DMS 273 (cell line): ENCODE measurements at regions not wholly inside any gene's neighbourhood (a gene's known extent, or its start where the extent isn't known, plus 50 kb on each side); places are given as distances from the start of the nearest gene placed in this dataset.
"Not testable (repeated sequence)": the region's sequence is repeated elsewhere in the genome, so short reads cannot be mapped to it uniquely, and the experiment has no call there.

ENCODE experiments used
- DNase-seq: peaks from one replicate; lab custom pipeline; 2025; ENCODE audit not compliant: unreplicated experiment; lab: John Stamatoyannopoulos, UW

- DNase-seq: peak; percentile 54
Observed at GRCh38 chr6:85772641-85773040, 130.0 kb upstream of the SYNCRIP start.

GRCh38 chr6:85771925-85772430, 129.3 kb upstream of the SYNCRIP start:
- no peak for DNase-seq

- no peak for DNase-seq
Observed at GRCh38 chr6:85771455-85771854, 128.8 kb upstream of the SYNCRIP start.

DNA sequence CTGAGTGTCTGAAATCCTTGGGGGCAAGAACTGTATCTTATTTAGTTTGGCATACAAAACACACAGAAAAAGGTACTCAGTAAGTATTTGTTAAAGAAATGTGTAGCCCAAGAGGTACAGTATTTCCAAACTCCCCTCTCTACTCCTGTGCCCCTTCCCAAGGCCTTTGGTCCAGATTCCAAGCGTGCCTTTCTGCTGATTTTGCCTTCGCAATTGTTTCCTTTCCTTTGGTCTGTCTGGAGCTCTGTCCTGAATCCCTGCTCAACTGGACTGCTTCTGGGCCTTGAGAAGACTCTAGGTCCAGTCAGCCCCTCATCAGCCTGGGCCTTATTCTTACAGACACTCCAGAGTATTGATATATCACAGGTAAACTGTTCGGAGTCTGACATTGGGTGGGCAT, 122.2 kb upstream of the SYNCRIP start:
- no peak for DNase-seq

- DNase-seq: peak; percentile 61
Observed at GRCh38 chr6:85756982-85757381, 114.3 kb upstream of the SYNCRIP start.

- DNase-seq: no peak
Observed at GRCh38 chr6:85754894-85755293, 112.2 kb upstream of the SYNCRIP start.

GRCh38 chr6:85752602-85753001, 109.9 kb upstream of the SYNCRIP start:
- no peak for DNase-seq

GRCh38 chr6:85751374-85752055, 108.8 kb upstream of the SYNCRIP start:
- no peak for DNase-seq

DNA sequence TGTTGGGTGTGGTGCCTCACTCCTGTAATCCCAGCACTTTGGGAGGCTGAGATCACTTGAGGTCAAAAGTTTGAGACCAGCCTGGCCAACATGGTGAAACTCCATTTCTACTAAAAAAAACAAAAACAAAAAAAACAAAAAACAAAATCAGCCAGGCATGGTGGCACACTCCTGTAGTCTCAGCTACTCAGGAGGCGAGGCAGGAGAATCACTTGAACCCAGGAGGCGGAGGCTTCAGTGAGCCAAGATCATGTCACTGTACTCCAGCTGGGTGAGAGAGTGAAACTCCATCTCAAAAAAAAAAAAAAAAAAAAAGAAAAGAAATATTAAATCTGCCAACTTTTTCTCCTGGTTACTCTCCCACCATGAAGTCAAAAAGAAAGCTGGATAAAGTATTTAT, 107.5 kb upstream of the SYNCRIP start:
- DNase-seq: not testable (repeated sequence)

DNA sequence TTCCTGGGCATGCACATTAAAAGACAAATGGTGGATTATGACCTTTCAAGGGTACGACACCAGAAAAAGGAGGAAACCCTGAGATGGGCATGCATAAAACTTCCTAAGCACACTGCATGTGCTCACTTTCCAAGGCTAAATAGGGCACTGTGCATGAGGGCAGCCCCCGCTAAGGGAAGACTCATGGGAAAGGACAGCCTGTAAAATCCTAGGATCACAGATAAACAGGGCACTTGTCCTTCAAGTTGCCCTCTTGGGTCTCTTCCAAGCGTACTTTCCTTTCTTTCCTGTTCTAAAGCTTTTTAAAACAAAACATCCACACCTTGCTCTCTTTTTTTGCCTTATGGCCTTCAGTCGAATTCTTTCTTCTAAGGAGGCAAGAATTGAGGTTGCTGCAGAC, 106.5 kb upstream of the SYNCRIP start:
- no peak for DNase-seq

GRCh38 chr6:85747666-85748065, 105.0 kb upstream of the SYNCRIP start:
- DNase-seq: no peak

- no peak for DNase-seq
Observed at GRCh38 chr6:85747093-85747492, 104.4 kb upstream of the SYNCRIP start.

DNA sequence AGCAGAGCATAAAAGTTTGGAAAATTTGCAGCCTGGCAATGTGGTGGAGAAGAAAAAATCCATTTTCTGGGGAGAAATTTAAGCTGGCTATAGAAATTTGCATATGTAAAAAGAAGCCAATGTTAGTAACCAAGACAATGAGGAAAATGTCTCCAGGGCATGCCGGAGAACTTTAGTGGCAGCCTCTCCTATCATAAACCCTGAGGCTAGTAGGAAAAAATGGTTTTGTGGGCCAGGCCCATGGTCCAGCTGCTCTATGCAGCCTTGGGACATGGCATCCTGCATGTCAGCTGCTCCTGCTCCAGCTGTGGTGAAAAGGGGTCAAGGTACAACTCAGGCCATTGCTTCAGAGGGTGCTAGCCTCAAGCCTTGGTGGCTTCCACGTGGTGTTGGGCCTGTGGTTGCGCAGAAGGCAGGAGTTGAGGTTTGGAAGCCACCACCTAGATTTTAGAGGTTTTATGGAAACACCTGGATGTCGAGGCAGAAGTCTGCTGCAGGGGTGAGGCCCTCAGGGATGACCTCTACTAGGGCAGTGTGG, 101.8 kb upstream of the SYNCRIP start:
- no peak for DNase-seq

DNA sequence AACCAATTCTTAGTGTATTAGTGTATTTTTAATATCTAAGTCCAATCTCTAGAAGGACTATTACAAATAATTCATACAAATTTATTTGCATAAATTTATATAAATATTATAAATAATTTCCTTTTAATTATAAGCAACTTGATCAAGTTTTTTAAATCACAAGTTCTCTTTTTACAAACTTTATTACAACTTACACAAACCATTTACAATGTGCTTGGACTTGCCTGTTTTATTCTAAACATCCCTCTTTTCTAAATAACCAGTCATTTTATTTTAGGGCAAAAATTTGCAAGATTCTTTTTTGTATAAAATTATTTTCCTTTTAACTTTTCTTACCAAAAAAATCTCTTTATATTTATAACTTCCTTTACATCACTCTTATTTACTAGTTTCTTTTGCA, 83.5 kb upstream of the SYNCRIP start:
- peak; percentile 47 for DNase-seq

DNA sequence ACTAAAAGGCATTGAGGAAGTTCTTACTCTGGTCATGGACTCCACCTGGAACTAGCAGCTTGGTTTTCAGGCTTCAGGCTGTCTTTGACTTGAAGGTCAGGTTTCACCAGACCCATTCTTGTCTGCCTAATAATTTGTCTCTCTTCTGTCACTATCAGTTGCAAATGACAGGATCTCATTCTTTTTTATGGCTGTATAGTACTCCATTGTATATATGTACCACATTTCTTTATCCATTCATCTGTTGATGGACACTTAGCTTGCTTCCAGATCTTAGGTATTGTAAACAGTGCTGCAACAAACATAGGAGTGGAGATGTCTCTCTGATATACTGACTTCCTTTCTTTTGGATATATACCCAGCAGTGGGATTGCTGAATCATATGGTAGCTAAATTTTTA, 73.1 kb upstream of the SYNCRIP start:
- DNase-seq: no peak

DNA sequence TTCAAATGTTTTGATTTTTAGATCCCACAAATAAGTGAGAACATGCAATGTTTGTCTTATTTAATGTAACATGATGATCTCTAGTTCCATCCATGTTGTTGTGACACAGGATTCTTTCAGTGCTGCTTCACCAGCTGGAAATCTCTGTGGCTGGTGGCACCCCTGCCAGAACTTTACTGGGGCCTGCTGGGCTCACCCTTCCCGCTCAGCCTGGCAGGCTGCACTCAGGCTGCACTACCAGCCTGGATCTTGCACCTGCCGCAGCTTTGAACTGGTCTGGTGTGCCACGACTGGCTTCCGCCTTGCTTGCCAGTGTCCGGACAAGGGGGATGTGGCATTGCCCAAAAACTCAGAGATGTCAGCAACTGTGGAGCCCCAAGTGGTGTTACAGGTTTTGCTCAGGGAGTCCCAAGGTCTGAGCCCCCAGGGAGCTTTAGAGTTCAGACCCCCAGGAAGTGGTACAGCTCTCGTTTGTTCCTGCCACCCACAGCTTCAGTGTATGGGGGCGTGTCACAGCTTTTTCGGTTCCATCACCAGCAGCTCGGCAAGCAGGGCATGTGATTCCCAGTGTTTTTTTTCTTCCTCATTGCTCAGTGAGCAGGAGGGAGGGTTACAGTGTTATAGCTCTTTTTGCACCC, 72.3 kb upstream of the SYNCRIP start:
- no peak for DNase-seq

GRCh38 chr6:85712346-85712745, 69.7 kb upstream of the SYNCRIP start:
- no peak for DNase-seq

GRCh38 chr6:85707515-85708145, 64.9 kb upstream of the SYNCRIP start:
- DNase-seq: not testable (repeated sequence)

- no peak for DNase-seq
Observed at GRCh38 chr6:85706272-85706671, 63.6 kb upstream of the SYNCRIP start.

GRCh38 chr6:85705220-85705619, 62.5 kb upstream of the SYNCRIP start:
- DNase-seq: no peak

DNA sequence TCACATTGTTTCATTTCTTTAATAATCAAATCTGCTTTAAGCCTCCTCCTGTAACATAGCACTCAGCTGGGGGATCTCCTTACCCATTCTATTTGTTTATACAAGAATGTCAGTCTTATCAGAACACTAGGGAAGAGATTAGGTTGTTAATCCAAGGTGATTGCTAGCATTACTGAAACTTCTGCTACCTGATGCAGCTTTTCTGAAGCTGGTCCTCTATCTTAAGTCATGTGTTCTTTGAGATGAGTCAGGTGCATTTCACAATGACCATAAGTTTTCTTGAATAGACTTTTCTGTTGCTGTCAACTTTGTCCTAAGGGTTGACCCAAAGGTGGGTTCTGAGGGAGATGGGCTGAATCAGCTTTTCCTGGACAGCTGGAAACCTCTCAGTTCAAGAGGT, 60.7 kb upstream of the SYNCRIP start:
- no peak for DNase-seq
